HL-60 (cell line): ENCODE measurements at regions not wholly inside any gene's neighbourhood (a gene's known extent, or its start where the extent isn't known, plus 50 kb on each side); places are given as distances from the start of the nearest gene placed in this dataset.

Source experiments
- CTCF ChIP-seq: IDR thresholded peaks from one replicate; pipeline ENCODE4 v1.5.1; 2011; ENCODE audit warnings: low read length, control low read depth, inconsistent platforms; ENCODE audit not compliant: insufficient read depth
- GABPA ChIP-seq: IDR thresholded peaks from 2 replicates; pipeline ENCODE4 v1.6.1; 2012; ENCODE audit warnings: low read depth
- POLR2AphosphoS5 ChIP-seq: IDR thresholded peaks from 2 replicates; pipeline ENCODE4 v1.6.1; 2012; ENCODE audit warnings: low read depth

- no peak for TF ChIP-seq CTCF
- TF ChIP-seq GABPA = no peak
- no peak for TF ChIP-seq POLR2AphosphoS5
Measured at GRCh38 chr4:100294356-100294755, 104.1 kb upstream of the DDIT4L start.
